ENCODE measurements at regions not wholly inside any gene's neighbourhood (a gene's known extent, or its start where the extent isn't known, plus 50 kb on each side); places are given as distances from the start of the nearest gene placed in this dataset.

DNA sequence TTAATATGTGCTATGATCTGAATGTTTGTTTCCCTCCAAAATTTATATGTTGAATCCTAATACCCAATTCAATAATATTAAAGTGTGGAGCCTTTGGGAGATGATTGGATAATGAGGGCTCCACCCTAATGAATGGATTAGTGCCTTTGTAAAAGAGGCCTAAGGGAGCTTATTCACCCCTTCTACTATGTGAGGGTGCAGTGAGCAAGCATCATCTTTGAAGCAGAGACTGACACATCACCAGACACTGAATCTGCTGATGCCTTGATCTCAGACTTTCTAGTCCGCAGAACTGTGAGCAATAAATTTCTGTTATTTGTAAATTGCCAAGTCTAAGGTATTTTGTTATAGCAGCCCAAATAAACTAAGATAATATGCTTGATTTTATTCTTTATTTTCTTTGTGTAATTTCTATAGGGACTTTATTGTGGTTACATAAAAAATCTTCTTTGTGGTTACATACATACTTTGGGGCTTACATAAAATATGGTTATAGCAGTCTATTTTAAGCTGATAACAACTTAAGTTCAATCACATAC is 131.1 kb upstream of the SLC38A2 start:
- in situ Hi-C loops (cut with HindIII; ENCODE audit: low sequenced_read_pairs), result no loop called here

DNA sequence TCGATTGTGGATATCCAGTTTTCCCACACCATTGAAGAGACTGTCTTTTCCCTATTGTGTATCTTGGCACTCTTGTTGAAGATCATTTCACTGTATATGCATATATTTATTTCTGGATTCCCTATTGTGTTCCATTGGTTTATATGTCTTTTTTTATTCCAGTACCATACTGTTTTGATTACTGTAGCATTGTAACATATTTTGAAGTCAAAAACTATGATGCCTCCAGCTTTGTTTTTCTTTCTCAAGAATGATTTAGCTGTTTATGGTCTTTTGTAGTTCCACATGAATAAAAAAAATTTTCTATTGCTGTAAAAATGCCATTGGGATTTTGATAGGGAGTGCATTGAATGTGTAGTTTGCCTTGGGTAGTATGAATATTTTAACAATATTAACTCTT is 128.1 kb upstream of the SLC38A2 start:
- in situ Hi-C loops (cut with HindIII; ENCODE audit: low sequenced_read_pairs), result no loop called here

- in situ Hi-C loops (cut with HindIII; ENCODE audit: low sequenced_read_pairs), result no loop called here
Measured at GRCh38 chr12:46499901-46500300, 127.3 kb upstream of the SLC38A2 start.

- in situ Hi-C loops (cut with HindIII; ENCODE audit: low sequenced_read_pairs), result no loop called here
Measured at GRCh38 chr12:46499226-46499625, 126.7 kb upstream of the SLC38A2 start.

DNA sequence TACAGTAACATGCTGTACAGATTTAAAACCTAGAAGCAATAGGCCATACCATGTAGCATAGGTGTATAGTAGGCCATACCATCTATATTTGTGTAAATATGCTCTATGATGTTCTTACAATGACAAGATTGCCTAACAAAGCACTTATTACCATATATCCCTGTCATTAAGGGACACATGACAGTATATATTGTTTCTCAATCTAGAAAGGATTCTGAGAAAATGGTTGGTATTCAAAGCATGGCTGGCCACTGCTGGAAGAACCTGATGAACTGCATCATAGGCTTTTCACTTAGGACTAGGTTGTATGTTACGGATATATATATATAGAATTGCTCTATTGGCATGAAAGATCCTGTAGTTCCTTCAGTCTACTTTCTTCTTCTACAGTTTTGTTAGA is 125.2 kb upstream of the SLC38A2 start:
- in situ Hi-C loops (cut with HindIII; ENCODE audit: low sequenced_read_pairs), result no loop called here

DNA sequence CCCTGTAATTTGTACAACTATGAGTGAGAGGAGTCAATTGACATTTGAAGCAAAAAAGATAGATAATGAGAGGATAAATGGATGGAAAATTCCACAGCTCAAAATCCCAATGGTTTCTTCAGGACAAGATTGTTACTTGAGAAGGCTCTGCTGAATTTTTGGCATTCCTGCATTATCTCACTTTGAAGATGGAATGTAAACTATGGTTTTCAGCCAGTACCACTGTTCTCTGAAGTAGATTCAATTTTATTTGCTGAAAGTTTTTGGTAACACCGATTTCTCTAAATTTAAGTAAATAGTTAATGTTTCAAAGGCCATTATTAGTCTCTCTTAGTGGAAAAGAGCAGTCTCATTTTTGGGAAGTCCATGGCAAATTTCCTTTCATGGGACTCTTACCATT is 121.9 kb upstream of the SLC38A2 start:
- in situ Hi-C loops (cut with HindIII; ENCODE audit: low sequenced_read_pairs), result no loop called here

- in situ Hi-C loops (cut with HindIII; ENCODE audit: low sequenced_read_pairs), result no loop called here
Measured at GRCh38 chr12:46493834-46494181, 121.2 kb upstream of the SLC38A2 start.

GRCh38 chr12:46493150-46493833 is 120.7 kb upstream of the SLC38A2 start:
- in situ Hi-C loops (cut with HindIII; ENCODE audit: low sequenced_read_pairs), result no loop called here

- in situ Hi-C loops (cut with HindIII; ENCODE audit: low sequenced_read_pairs), result no loop called here
Measured at GRCh38 chr12:46492471-46493085, 120.0 kb upstream of the SLC38A2 start.

- in situ Hi-C loops (cut with HindIII; ENCODE audit: low sequenced_read_pairs), result no loop called here
Measured at GRCh38 chr12:46491548-46491947, 119.0 kb upstream of the SLC38A2 start.

DNA sequence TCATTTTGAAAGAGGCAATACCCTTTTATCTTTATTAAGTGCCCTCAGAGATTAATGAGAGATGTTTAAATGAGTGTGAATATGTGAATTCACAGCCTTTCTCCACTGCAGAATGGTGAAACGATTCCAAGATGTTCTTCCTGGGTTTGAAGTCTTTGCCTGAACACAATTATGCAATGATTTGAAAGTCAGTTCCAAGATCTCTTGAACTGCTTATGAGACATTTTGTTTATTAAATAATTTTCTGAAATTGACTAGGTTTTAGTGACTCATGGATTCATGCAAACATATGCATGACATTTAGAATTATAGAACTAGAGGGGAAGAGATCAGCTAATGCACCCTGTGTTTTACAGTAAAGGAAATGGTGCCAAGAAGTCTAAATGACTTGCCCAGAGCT is 118.1 kb upstream of the SLC38A2 start:
- in situ Hi-C loops (cut with HindIII; ENCODE audit: low sequenced_read_pairs), result no loop called here

GRCh38 chr12:46489951-46490388 is 117.4 kb upstream of the SLC38A2 start:
- in situ Hi-C loops (cut with HindIII; ENCODE audit: low sequenced_read_pairs), result no loop called here

DNA sequence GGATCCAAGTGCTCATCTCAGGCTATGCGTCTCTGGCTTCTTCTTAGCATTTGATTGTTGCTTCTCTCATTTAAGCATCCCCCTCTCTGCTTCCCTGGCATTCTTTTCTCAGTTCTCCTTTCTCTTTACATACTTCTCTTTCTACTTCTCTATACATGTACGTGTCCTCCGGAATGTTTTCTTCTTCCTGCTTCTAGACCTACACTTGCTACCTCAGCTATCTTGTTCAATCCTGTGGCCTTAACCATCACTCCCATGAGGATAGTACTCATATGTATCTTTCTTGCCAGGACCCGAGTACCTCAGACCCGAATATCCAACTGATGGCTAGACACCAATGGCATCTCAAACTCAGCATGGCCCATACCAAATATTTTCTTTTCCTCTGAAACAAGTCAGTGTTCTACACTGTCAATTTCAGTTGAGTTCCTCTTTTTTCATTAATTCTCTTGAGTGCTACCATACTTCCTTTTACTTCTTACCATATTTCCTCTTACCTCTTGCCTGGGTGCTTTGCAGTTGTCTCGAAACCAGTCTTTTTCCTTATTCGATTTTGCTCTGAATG is 115.1 kb upstream of the SLC38A2 start:
- in situ Hi-C loops (cut with HindIII; ENCODE audit: low sequenced_read_pairs), result no loop called here

DNA sequence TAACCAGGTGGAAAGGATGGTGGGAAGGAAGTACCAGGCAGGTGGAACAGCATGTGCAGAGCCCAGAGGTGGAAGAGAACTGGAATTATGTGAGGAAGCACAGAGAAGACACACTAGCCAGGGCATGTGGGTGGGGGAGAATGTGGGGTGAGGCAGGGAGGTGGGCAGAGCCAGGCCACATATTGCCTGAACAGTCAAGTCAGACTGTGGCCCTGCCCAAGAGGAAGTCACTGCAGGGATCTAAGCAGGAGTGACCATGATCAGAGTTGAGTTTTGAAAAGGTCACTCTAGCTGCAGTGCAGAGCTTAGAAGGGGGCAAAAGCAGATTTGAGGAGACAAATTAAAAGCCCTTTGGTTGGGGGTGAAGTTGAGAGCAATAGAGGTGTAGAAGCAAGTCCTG is 114.0 kb upstream of the SLC38A2 start:
- in situ Hi-C loops (cut with HindIII; ENCODE audit: low sequenced_read_pairs), result no loop called here

- in situ Hi-C loops (cut with HindIII; ENCODE audit: low sequenced_read_pairs), result no loop called here
Measured at GRCh38 chr12:46485853-46486252, 113.3 kb upstream of the SLC38A2 start.

DNA sequence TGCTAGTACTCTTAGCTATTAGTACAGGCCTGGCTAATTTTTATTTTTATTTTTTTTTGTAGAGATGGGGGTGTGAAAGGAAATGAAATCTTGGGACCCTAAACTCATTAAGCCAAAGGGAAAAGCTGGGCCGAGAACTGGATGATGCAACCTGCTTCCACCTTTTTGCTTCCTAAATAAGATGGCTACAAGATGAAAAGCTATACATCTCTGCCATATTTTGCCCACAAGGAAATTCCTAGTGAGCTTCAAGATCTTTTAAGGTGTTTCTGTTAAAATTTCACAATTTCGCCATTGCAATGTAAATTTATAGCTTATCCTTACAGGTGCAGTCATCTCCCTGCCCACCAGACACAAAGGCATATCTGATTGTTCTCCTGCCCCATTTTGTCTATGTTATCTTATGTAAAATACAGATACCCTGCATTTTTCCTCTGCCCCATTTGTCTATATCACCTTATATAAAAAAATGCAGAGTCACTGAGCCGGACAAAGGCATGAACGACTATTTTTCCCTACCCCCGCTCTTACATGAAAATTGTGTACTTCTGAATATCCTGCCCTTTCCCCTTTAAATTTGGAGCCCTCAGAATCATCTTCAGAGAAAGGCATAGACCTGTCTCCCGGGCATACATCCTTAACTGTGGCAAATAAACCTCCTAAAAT is 112.0 kb upstream of the SLC38A2 start:
- in situ Hi-C loops (cut with HindIII; ENCODE audit: low sequenced_read_pairs), result no loop called here

DNA sequence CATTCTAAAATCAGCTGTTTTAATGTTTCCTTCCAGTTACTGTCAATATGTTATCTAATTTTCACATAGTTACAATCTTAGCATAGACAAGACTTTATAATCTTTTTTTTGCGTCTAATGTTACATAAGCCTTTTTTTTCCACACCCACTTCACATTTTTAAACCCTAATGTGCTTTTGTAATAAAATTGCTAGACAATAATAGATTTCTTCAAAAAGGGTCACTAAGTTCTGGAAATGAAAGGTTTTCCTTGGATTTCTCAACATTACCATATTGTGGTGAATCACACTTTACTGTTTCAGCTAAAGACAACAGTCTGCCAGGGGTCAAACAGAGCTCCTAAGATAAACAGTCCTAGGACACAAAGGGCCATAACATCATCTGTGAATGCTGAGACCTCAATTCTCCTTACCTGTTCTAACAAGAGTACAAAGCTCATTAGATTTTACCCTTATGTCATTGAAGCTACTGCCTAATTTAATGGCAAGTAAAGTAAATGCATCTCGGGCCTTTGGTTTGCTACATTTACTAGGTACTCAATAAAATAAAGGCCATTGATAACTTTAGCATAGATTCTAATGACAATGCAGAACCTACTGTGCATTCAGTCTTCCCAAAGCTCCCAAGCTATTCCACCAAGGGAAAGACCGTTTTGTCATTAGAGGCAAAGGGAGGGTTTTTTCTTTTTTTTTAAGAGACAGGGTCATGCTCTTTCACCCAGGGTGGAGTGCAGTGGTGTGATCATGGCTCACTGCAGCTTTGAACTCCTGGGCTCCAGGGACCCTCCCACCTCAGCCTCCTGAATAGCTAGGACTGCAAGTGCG is 111.2 kb upstream of the SLC38A2 start:
- in situ Hi-C loops (cut with HindIII; ENCODE audit: low sequenced_read_pairs), result no loop called here

DNA sequence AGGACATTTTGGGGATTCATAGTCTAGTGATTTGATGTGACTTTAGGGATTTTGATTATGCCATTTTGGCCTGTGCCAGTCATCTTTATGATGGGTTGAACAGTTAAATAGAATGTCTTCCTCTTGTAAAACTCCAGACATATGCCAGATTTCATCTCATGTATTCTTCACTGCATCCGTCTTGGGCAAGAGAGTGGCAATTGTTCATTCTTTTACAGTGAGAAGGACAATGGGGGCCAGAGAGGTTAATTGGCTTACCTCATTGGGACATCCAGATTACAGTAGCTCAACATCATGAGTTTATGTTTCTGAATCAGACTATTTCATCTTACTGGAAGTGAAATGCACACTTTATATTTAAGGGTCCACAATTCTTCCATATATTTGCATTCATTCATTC is 108.2 kb upstream of the SLC38A2 start:
- in situ Hi-C loops (cut with HindIII; ENCODE audit: low sequenced_read_pairs), result no loop called here

DNA sequence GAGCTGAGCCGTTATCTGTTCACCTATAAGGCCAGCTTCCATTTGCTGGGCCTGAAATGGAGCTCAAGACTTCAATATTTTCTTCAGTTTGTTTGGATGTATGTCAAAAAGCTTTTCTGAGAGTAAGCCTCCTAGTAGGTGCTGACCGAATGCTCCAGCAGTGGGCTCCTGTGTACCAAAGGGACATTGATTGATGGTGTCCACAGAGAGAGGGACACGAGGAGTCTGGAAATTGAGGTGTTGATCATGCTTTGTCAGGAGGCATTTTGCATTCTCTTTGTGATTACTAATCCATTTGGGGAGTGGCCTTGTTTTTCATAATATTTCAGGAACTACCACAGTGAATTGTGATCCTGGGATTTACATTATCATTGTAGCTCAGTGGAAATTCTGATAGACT is 107.7 kb upstream of the SLC38A2 start:
- in situ Hi-C loops (cut with HindIII; ENCODE audit: low sequenced_read_pairs), result no loop called here

GRCh38 chr12:46478123-46478522 is 105.5 kb upstream of the SLC38A2 start:
- in situ Hi-C loops (cut with HindIII; ENCODE audit: low sequenced_read_pairs), result no loop called here

DNA sequence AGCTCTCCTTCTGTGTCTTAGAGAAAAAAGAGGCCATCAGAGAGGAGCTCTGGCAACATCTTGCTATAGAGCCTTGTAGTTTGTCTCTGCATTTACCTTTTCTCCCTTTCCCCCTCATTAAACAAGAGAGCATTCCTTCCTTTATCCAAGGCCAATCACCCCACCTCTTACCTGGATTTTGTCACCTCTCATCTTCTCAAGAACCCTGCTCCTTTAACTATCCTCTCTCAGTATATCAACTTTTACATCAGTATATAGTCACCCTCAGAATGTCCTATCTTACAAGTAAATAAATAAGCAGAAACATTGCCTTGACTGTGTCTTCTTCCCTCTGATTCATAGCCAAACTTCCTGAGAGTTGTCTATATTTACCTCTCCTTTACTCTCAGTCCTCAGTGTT is 105.0 kb upstream of the SLC38A2 start:
- in situ Hi-C loops (cut with HindIII; ENCODE audit: low sequenced_read_pairs), result no loop called here

Measured in endothelial cell of hepatic sinusoid (primary cell).